GM12891 (cell line): ENCODE measurements at regions not wholly inside any gene's neighbourhood (a gene's known extent, or its start where the extent isn't known, plus 50 kb on each side); places are given as distances from the start of the nearest gene placed in this dataset.
"Not testable (repeated sequence)": the region's sequence is repeated elsewhere in the genome, so short reads cannot be mapped to it uniquely, and the experiment has no call there.

Source experiments
- DNase-seq: peaks from one replicate; pipeline ENCODE4 v3.0.0; 2011; ENCODE audit warnings: low spot score; ENCODE audit not compliant: insufficient read length
- FAIRE-seq: peaks from 2 replicates; lab custom pipeline; 2011; peaks lifted over from hg19 to GRCh38; lab: Jason Lieb, UNC
- PAX5 ChIP-seq: IDR thresholded peaks from 2 replicates; pipeline ENCODE4 v1.6.1; 2011; ENCODE audit warnings: low read length, moderate library complexity, mild to moderate bottlenecking; ENCODE audit not compliant: insufficient read depth, severe bottlenecking
- POLR2A ChIP-seq: IDR thresholded peaks from 2 replicates; pipeline ENCODE4 v1.6.1; 2011; ENCODE audit warnings: low read depth, low read length, control low read depth
- POLR2AphosphoS5 ChIP-seq: IDR thresholded peaks from 2 replicates; pipeline ENCODE4 v1.6.1; 2011; ENCODE audit warnings: low read depth, low read length, control low read depth
- POU2F2 ChIP-seq: IDR thresholded peaks from 2 replicates; pipeline ENCODE4 v1.6.1; 2011; ENCODE audit warnings: low read depth, mild to moderate bottlenecking, control low read depth, low read length, moderate library complexity
- SPI1 ChIP-seq: IDR thresholded peaks from 2 replicates; pipeline ENCODE4 v1.6.1; 2011; ENCODE audit warnings: low read depth, low read length, control low read depth
- TAF1 ChIP-seq: IDR thresholded peaks from 2 replicates; pipeline ENCODE4 v1.6.1; 2011; ENCODE audit warnings: low read depth, low read length, control low read depth

DNA sequence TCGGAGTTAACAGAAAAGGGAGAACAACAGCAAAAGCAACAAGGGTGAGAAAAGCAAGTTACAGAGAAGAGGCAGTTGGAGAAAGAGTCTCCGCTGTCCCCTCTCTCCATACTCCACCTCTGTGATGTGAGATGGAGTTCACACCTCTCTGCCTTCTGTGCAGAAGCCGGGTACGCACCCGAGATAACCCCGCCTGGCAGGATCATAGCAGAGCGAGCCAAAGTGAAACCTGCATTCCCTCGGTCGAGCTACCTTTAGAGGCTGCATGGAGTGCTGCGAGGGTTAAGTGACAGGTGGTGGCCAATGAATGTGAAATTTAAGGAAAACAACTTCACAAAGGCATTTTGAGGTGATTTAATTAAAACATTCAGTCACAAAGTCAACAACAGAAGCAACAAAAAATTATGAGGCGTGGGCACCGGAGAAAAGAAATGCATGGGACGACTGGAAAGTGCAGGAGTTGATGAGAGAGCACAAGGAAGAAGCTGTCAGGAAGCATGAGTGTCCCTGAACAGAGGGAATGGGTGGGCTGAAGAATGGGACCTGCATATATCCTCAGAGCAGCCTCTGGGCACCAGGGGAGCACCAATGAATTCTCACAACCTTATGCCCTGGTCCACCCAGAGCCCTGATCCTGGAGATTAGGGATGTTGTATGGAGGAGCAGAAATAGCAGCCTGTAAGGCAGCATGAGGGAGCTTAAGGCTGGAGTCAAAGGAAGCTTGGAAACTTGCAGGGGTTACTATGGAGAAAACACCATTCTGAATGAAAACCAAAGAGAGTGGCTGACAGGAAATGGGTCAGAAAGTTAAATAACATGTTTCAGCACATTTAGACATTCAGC is 208.3 kb downstream of the EMP1 start:
- FAIRE-seq = no peak
- TF ChIP-seq POLR2AphosphoS5 (no peak), TAF1 (no peak), POLR2A (no peak), SPI1 (no peak), POU2F2 (no peak), PAX5 (no peak)

DNA sequence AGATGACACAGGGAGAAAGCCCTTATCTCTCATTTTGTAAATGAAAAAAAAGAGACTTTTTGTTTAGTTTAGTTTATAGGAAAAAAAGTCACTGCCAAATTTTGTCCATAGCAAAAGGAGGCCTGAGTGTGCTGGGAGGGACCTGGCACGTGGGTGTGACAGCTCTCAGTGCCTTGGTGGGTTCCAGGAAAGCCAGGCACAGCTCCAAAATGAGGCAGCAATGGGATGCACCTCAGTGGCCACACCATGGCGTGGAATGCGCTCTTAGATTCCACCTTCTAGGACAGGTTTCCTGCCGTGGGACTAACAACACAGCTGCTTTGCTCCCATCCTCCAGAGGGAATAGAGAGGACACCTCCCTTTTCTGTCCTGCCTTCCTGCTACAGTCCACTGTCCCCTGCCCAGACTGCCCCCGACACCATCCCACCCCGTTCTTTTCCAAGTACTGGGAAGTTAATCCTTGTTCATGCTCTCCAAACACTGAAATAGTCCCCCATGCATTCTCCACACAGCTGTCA is 207.6 kb downstream of the EMP1 start:
- no peak for TF ChIP-seq TAF1
- TF ChIP-seq POLR2A = no peak
- TF ChIP-seq POLR2AphosphoS5 = no peak
- TF ChIP-seq PAX5 = no peak
- TF ChIP-seq SPI1 = no peak
- no peak for TF ChIP-seq POU2F2
- no peak for DNase-seq
- no peak for FAIRE-seq

More for the DNA sequence above, 208.3 kb downstream of the EMP1 start:
- no peak for DNase-seq

DNA sequence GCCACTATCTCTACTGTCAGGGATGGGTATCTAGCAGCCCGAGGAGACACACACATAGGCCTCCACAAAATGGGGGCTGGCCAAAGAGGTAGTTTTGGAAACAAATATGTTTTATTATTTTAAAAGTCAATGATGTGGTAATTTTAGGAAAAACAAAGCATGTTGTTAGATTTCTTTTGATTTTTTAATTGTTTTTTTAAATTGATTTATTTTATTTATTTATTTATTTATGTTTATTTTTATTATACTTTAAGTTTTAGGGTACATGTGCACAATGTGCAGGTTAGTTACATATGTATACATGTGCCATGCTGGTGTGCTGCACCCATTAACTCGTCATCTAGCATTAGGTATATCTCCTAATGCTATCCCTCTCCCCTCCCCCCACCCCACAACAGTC is 194.8 kb downstream of the EMP1 start:
- FAIRE-seq, DNase-seq: not testable (repeated sequence)

DNA sequence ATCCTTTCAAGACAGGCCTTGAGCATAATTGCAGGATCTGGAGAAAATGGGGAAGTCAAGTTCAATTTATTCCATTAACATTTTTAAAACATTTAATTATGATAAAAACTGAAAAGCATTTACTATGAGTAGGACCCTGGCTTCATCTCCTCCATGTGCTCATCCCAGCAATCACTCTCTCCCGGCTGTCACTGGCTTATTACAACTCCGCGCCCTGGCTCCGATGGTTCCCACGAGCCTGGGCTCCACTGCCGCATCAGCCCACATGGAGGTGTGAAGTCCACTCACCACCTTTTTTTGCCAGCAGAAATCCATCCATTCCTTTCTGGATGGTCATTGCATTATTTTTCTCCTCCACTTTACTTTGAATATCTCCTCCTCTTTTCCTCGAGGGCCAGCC is 194.4 kb downstream of the EMP1 start:
- TF ChIP-seq POLR2AphosphoS5 (no peak), PAX5 (no peak), POU2F2 (no peak), TAF1 (no peak), SPI1 (no peak), POLR2A (no peak)
- FAIRE-seq (no peak), DNase-seq (no peak)

DNA sequence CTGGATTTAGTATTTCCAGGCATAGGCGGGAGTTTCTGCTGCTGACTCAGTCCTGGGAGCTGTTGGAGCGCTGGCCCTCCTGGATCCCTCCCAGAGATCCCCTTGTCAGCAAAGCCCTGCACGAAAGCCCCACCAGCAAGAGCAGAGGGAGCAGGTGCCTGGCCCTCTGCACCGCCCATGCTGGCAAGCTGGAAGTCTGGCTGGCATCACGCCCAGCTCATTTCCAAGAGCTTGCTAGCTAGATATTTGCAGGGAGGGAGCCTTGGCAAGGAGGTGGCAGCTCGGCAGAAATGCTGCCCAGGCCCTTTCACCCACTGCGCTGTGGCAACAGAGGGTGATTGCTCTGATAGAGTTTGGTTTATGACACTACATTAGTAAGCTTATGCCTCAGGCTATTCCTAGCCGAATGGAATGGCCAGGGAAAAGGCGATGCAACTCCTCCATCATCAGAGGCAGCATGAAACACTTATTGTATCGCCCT is 193.9 kb downstream of the EMP1 start:
- FAIRE-seq (no peak), DNase-seq (no peak)
- TF ChIP-seq POU2F2 (no peak), SPI1 (no peak), PAX5 (no peak), POLR2A (no peak), POLR2AphosphoS5 (no peak), TAF1 (no peak)

DNA sequence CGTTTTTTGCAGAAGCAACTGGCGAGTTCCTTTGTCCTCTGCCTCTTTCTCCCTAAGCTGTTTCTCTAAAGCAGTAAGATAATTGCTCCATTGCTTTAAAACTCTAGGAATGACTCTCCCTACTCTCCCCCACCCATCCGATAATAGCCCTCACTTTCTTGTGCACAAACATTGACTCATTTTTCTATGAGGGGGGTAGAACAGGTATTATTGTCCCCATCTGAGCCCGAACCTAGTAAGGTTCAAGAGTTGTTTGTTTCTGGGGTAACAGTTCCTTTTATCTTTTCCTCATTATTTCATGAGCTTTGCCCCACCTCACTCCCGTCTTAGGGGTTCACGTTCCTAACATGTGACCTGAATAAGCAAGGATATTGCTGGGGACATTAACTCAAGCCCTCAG is 190.6 kb downstream of the EMP1 start:
- TF ChIP-seq POLR2A (no peak), SPI1 (no peak), TAF1 (no peak), PAX5 (no peak), POU2F2 (no peak), POLR2AphosphoS5 (no peak)
- no peak for FAIRE-seq

DNA sequence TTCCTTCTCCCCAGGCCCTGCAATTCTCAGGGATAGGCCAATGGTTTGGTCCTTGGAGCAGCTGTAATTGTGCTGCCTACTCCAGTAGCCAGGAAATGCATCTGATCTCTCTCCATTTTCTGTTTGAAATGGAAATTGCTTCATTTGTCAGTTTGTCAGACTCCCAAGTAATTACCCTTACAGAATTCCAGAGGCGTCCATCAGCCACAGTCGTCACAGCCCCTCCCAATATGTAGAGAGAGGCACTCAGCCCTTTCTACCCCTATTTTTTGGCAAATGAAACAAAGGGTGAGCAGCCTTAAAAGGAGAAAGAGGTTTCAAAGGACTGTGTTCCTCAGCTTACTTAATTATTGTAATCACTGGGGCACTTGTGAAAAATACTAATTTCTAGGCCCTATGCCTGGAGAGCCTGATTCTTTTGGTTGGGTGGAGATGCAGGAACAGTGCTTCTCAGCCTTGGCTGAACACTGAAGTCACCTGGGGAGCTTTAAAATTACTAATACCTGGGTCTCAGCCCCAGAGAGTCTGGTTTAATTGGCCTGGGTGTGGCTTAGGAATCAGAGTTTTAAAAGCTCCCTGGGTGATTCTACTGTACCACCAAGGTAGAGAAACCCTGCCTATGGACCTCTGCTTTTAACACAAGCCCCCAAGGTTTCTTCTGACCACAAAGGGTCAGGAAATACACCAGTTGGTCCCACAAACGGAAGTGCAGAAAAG is 190.0 kb downstream of the EMP1 start:
- no peak for DNase-seq
- FAIRE-seq = no peak
- TF ChIP-seq SPI1 (no peak), POLR2A (no peak), POU2F2 (no peak), PAX5 (no peak), POLR2AphosphoS5 (no peak), TAF1 (no peak)

More for the DNA sequence above, 190.6 kb downstream of the EMP1 start:
- DNase-seq = no peak

DNA sequence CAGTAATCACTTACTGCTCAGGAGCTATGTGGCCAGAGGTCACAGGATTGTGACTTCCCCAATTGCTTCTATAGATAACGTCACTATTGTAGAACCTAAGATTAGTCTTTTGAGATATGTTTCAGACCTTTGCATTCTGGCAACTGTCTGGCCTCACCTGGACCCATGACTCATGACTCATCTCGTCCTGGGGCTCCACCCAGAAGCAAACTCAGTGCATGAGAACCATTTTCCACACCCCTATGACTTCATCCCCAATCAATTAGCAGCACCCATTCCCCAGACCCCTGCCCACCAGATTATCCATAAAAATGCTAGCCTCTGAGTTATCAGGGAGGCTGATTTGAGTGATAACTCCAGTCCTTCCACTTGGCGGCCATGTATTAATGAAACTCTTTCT is 186.9 kb downstream of the EMP1 start:
- FAIRE-seq = no peak
- no peak for TF ChIP-seq PAX5
- TF ChIP-seq SPI1 = no peak
- no peak for TF ChIP-seq TAF1
- TF ChIP-seq POLR2AphosphoS5 = no peak
- TF ChIP-seq POLR2A = no peak
- no peak for TF ChIP-seq POU2F2

DNA sequence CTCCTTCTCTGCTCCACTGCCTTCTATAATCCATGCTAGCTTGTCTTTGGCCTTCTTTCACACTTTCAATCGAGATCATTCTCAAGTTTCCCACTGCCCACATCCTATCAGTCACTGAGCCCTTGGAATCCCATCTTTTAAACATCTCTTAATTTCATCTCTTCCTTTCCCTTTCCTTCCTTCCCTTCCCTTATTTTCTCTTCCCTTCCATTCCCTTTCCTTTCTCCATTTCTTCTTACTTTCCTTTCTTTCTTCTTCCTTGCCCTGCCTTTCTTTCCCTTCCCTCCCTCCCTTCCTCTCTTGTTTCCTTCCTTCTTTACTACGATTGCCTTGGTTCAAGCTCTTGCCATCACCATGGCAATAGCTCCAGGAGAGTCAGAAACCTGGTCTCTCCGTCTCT is 183.8 kb downstream of the EMP1 start:
- DNase-seq (no peak), FAIRE-seq (no peak)
- TF ChIP-seq POLR2A = no peak
- no peak for TF ChIP-seq SPI1
- no peak for TF ChIP-seq PAX5
- TF ChIP-seq POLR2AphosphoS5 = no peak
- TF ChIP-seq TAF1 = no peak
- no peak for TF ChIP-seq POU2F2

More for the DNA sequence above, 186.9 kb downstream of the EMP1 start:
- no peak for DNase-seq
